Ovary (tissue), 7 donors: ENCODE measurements at regions not wholly inside any gene's neighbourhood (a gene's known extent, or its start where the extent isn't known, plus 50 kb on each side); places are given as distances from the start of the nearest gene placed in this dataset.

ENCODE experiments used
- DNase-seq, 5 donors: peaks; one replicate each; pipeline ENCODE4 v3.0.0-alpha.2; 2019 to 2020
- H3K27ac ChIP-seq, 2 donors: fragments of 200-600 bp; one replicate each; pipeline versions ENCODE4 v1.5.1 to v1.8.0; 2019 to 2022
- H3K27me3 ChIP-seq: fragments of 200-600 bp; one replicate; pipeline ENCODE4 v1.8.0; 2022
- H3K36me3 ChIP-seq: fragments of 200-600 bp; sonication (generic); one replicate; pipeline ENCODE4 v1.5.1; 2019
- H3K4me1 ChIP-seq: one replicate; pipeline ENCODE4 v1.8.1; 2013; ENCODE audit warnings: mild to moderate bottlenecking, moderate library complexity; ENCODE audit not compliant: insufficient read depth
- H3K4me3 ChIP-seq: fragments of 200-600 bp; sonication (generic); one replicate; pipeline ENCODE4 v1.5.1; 2017
- H3K9me3 ChIP-seq, 2 donors: fragments of 200-600 bp in 1 of 2; sonication (generic) in 1 of 2; one replicate each; pipeline versions ENCODE4 v1.5.1 to v1.8.1; 2013 to 2019; ENCODE audit warnings: mild to moderate bottlenecking in 1 of 2, moderate library complexity in 1 of 2
- EP300 ChIP-seq: sonication (generic); formaldehyde crosslinking; IDR thresholded peaks from one replicate; pipeline ENCODE4 v1.6.1; 2017; ENCODE audit warnings: antibody characterized with exemption
- POLR2A ChIP-seq: fragments of 450-650 bp; IDR thresholded peaks from one replicate; pipeline ENCODE4 v1.6.1; 2017; ENCODE audit warnings: antibody characterized with exemption, mild to moderate bottlenecking, moderate library complexity
- WGBS, 3 donors: extraction: QIAGEN DNeasy Blood & Tissue Kit in 1 of 3; methylation state at CpG; one replicate each; pipeline versions ENCODE4 v1.1.5 to v1.1.7; 2013 to 2017; 5-methylcytosine and 5-hydroxymethylcytosine counted together
- intact Hi-C, 4 donors: fragments of 100-400 bp; cut with DNase I; formaldehyde crosslinking; loops; one replicate each; pipeline versions ENCODE4 v1.11.0 to v1.15.1; 2022 to 2023
- TF ChIP-seq, protein P1 (sequence below), 3 donors: fragments of 450-650 bp in 2 of 3; fragments of 200-600 bp in 1 of 3; IDR thresholded peaks; one replicate each; pipeline versions ENCODE4 v1.5.1 to v1.8.0; 2016 to 2022; ENCODE audit warnings: antibody characterized with exemption in 3 of 3, mild to moderate bottlenecking in 1 of 3
- donor health status: DM: no; HTN: no; CAD: no; lungs with moderate emphysema.
- donor health status: DM: no; HTN: no; CAD: no.
- donor health status: Bipolar disorder and iron deficiency.
- donor health status: DM: no; HTN: no; CAD: no.
- donor health status: DM: yes; HTN: yes; CAD: no.

DNA sequence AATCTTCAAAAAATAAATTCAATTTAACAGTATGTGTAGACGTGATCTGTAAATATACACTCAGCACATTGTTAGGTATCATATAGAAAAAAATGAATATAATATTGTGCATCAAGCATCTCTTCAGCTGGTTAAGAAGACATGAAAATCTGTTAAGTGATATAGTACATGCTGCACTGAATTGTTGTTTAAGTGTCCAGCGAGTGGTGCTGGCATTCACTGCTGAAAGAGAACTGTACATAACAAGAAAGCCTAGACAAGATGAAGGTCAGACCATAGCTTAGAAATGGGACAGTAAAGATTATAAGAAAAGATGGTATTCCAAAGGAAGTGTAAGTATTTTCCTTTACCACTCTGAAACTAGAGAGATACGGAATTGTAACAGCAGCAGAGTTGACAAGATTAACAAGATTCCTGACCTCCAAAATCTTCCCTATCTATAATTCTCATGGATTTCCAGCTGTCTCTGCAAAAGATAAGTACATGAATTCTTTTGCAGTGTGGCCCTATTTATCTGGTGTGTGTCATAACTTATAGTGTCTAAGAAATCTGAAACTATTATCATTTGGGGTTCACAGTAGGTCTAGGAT, 198.6 kb downstream of the FLRT2 start:
- no peaks in the 10 kb centered on the region for H3K4me1 ChIP-seq
- no peaks in the 10 kb centered on the region for H3K9me3 ChIP-seq
- DNase-seq: no peak
- no peaks in the 10 kb centered on the region for H3K36me3 ChIP-seq
- no peaks in the 10 kb centered on the region for H3K27me3 ChIP-seq
- H3K4me3 ChIP-seq: no peak overlapping the region
- TF ChIP-seq POLR2A: no peak
- no peak overlapping the region for H3K27ac ChIP-seq
- WGBS, 3 donors: 43 to 50% (median 50%) methylated on average over 3 of the region's 3 CpGs
- intact Hi-C loops: no loop called here

DNA sequence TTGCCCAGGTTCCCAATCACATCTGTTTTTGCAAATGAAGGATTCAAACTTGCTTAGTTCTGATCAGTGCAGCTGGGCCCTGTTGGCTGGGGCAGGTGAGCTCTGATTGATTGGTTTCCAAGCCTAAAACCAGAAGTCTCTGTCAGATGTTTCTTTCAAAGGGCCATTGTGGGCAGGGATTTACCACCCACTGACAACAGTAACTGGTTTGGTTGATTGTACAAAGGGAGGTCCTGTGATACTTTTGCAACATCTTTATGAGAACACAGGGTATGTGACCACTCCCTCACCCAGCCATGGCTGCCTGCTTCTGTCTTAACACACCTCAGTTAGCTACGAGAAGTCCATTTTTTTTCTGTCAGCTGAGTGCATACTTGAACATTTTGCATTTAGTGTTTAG, 184.1 kb downstream of the FLRT2 start:
- H3K27ac ChIP-seq: no peak overlapping the region
- H3K4me3 ChIP-seq: no peak overlapping the region
- no peaks in the 10 kb centered on the region for H3K27me3 ChIP-seq
- no peaks in the 10 kb centered on the region for H3K9me3 ChIP-seq
- no peak for DNase-seq
- 88 to 93% (median 90%) methylated on average over 1 of the region's 1 CpG for WGBS, 3 donors
- intact Hi-C loops: no loop called here
- no peaks in the 10 kb centered on the region for H3K36me3 ChIP-seq
- TF ChIP-seq EP300 (no peak), POLR2A (no peak)
- TF ChIP-seq, protein P1, sequence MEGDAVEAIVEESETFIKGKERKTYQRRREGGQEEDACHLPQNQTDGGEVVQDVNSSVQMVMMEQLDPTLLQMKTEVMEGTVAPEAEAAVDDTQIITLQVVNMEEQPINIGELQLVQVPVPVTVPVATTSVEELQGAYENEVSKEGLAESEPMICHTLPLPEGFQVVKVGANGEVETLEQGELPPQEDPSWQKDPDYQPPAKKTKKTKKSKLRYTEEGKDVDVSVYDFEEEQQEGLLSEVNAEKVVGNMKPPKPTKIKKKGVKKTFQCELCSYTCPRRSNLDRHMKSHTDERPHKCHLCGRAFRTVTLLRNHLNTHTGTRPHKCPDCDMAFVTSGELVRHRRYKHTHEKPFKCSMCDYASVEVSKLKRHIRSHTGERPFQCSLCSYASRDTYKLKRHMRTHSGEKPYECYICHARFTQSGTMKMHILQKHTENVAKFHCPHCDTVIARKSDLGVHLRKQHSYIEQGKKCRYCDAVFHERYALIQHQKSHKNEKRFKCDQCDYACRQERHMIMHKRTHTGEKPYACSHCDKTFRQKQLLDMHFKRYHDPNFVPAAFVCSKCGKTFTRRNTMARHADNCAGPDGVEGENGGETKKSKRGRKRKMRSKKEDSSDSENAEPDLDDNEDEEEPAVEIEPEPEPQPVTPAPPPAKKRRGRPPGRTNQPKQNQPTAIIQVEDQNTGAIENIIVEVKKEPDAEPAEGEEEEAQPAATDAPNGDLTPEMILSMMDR (IDR thresholded peaks at IDR 0.05): no peak
- no peaks in the 10 kb centered on the region for H3K4me1 ChIP-seq

DNA sequence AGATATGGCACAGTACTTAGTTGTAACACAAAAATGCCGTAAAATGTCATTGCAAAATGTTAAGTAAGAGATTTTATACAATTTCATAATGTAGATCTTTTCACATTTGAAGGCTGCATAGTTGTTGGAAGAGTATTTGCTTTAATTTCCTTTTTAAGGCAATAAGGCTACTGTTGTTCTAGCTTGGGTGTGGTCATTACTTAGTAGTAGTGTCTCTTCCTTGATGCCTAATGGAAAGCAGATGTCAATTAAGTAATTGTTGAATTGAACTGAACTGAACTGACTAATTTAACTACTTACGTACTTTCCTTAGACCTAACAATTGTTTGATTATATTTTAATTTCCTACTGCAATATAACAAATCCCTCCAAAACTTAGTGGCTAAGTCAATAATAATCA, 181.7 kb downstream of the FLRT2 start:
- H3K4me1 ChIP-seq: no peaks in the 10 kb centered on the region
- no peaks in the 10 kb centered on the region for H3K36me3 ChIP-seq
- no peaks in the 10 kb centered on the region for H3K9me3 ChIP-seq
- no peaks in the 10 kb centered on the region for H3K27me3 ChIP-seq
- no peak overlapping the region for H3K27ac ChIP-seq
- TF ChIP-seq EP300: no peak
- TF ChIP-seq, protein P1 (IDR thresholded peaks at IDR 0.05): no peak
- TF ChIP-seq POLR2A: no peak
- WGBS, 3 donors: 95 to 98% (median 97%) methylated on average over 2 of the region's 2 CpGs
- intact Hi-C loops: no loop called here
- H3K4me3 ChIP-seq: no peak overlapping the region
- DNase-seq: no peak
